GM23338 (cell line): ENCODE measurements at regions not wholly inside any gene's neighbourhood (a gene's known extent, or its start where the extent isn't known, plus 50 kb on each side); places are given as distances from the start of the nearest gene placed in this dataset.

Experiments used
- CREB1 ChIP-seq: fragments of 250-450 bp; sonication (Bioruptor Pico); IDR thresholded peaks from 2 replicates; pipeline ENCODE4 v1.5.0; 2020; ENCODE audit warnings: low read depth, mild to moderate bottlenecking, moderate library complexity
- EZH2 ChIP-seq: fragments of 200-600 bp; sonication (generic); IDR thresholded peaks from one replicate; pipeline ENCODE4 v1.8.0; 2017; ENCODE audit warnings: antibody characterized with exemption, mild to moderate bottlenecking, low read depth; ENCODE audit not compliant: unreplicated experiment
- EZH2phosphoT487 ChIP-seq: fragments of 200-600 bp; sonication (generic); IDR thresholded peaks from one replicate; pipeline ENCODE4 v1.8.1; 2018; ENCODE audit warnings: antibody characterized with exemption; ENCODE audit not compliant: unreplicated experiment
- JUNB ChIP-seq: IDR thresholded peaks from one replicate; pipeline ENCODE4 v1.6.1; 2016; ENCODE audit warnings: antibody characterized with exemption; ENCODE audit not compliant: unreplicated experiment
- NANOG ChIP-seq: IDR thresholded peaks from 2 replicates; pipeline ENCODE4 v1.6.1; 2016; ENCODE audit warnings: antibody characterized with exemption, borderline replicate concordance
- POLR2AphosphoS5 ChIP-seq: IDR thresholded peaks from 2 replicates; pipeline ENCODE4 v1.6.1; 2016; ENCODE audit warnings: antibody characterized with exemption, low read depth
- TF ChIP-seq, protein P1 (sequence below), 2 experiments: fragments of 200-600 bp in 1 of 2; sonication (generic) in 1 of 2; conservative IDR thresholded peaks; 2 replicates each; pipeline versions ENCODE4 v1.5.1 to v1.6.1; 2016 to 2017; ENCODE audit warnings: antibody characterized with exemption in 2 of 2, low read depth in 2 of 2, mild to moderate bottlenecking in 2 of 2, moderate library complexity in 1 of 2
- TF ChIP-seq, protein P2 (sequence below): IDR thresholded peaks from one replicate; pipeline ENCODE4 v1.6.1; 2018; ENCODE audit warnings: antibody characterized with exemption; ENCODE audit not compliant: unreplicated experiment
- TF ChIP-seq, protein P3 (sequence below): IDR thresholded peaks from 2 replicates; pipeline ENCODE4 v1.6.1; 2016; ENCODE audit warnings: antibody characterized with exemption

DNA sequence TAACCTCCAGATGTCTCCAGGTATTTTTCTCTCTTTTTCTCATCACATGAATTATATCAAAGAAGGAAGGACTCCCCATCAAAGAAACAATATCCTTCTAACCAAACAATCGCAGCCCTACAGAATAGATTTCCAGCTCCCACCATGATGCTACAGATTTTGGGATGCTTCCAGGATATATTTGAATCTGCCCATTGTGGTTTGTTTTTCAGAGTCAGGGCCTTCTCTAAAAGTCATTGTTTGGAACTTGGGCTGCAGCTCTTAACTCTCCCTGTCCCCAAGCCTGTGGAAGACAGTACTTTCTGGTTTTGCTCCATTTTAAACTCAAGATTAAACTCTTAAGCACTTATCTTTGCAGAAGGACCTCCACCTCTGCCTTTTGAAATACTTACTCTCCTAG lies 223.2 kb downstream of the PMAIP1 start:
- TF ChIP-seq, protein P1, sequence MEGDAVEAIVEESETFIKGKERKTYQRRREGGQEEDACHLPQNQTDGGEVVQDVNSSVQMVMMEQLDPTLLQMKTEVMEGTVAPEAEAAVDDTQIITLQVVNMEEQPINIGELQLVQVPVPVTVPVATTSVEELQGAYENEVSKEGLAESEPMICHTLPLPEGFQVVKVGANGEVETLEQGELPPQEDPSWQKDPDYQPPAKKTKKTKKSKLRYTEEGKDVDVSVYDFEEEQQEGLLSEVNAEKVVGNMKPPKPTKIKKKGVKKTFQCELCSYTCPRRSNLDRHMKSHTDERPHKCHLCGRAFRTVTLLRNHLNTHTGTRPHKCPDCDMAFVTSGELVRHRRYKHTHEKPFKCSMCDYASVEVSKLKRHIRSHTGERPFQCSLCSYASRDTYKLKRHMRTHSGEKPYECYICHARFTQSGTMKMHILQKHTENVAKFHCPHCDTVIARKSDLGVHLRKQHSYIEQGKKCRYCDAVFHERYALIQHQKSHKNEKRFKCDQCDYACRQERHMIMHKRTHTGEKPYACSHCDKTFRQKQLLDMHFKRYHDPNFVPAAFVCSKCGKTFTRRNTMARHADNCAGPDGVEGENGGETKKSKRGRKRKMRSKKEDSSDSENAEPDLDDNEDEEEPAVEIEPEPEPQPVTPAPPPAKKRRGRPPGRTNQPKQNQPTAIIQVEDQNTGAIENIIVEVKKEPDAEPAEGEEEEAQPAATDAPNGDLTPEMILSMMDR (conservative IDR thresholded peaks at IDR 0.05; ENCODE audit: low read depth in 2 of 2): no peak
- no peak for TF ChIP-seq EZH2
- no peak for TF ChIP-seq EZH2phosphoT487
- TF ChIP-seq CREB1 (CRISPR knock-in tag): no peak
- TF ChIP-seq, protein P2, sequence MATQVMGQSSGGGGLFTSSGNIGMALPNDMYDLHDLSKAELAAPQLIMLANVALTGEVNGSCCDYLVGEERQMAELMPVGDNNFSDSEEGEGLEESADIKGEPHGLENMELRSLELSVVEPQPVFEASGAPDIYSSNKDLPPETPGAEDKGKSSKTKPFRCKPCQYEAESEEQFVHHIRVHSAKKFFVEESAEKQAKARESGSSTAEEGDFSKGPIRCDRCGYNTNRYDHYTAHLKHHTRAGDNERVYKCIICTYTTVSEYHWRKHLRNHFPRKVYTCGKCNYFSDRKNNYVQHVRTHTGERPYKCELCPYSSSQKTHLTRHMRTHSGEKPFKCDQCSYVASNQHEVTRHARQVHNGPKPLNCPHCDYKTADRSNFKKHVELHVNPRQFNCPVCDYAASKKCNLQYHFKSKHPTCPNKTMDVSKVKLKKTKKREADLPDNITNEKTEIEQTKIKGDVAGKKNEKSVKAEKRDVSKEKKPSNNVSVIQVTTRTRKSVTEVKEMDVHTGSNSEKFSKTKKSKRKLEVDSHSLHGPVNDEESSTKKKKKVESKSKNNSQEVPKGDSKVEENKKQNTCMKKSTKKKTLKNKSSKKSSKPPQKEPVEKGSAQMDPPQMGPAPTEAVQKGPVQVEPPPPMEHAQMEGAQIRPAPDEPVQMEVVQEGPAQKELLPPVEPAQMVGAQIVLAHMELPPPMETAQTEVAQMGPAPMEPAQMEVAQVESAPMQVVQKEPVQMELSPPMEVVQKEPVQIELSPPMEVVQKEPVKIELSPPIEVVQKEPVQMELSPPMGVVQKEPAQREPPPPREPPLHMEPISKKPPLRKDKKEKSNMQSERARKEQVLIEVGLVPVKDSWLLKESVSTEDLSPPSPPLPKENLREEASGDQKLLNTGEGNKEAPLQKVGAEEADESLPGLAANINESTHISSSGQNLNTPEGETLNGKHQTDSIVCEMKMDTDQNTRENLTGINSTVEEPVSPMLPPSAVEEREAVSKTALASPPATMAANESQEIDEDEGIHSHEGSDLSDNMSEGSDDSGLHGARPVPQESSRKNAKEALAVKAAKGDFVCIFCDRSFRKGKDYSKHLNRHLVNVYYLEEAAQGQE: no peak
- no peak for TF ChIP-seq POLR2AphosphoS5
- TF ChIP-seq, protein P3, sequence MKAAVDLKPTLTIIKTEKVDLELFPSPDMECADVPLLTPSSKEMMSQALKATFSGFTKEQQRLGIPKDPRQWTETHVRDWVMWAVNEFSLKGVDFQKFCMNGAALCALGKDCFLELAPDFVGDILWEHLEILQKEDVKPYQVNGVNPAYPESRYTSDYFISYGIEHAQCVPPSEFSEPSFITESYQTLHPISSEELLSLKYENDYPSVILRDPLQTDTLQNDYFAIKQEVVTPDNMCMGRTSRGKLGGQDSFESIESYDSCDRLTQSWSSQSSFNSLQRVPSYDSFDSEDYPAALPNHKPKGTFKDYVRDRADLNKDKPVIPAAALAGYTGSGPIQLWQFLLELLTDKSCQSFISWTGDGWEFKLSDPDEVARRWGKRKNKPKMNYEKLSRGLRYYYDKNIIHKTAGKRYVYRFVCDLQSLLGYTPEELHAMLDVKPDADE: no peak
- no peak for TF ChIP-seq JUNB
- TF ChIP-seq NANOG: no peak
